T-helper 2 cell treated with Interferon-gamma antibody and Interleukin-4, amounts not matched to agents 5 μg/mL and 100 μg/mL, for 36 hours (primary cell): ENCODE measurements at regions not wholly inside any gene's neighbourhood (a gene's known extent, or its start where the extent isn't known, plus 50 kb on each side); places are given as distances from the start of the nearest gene placed in this dataset.

Experiments used
- DNase-seq: peaks from one replicate; pipeline ENCODE4 v3.0.0; 2021; ENCODE audit warnings: low spot score
- H3K27ac Mint-ChIP-seq: one replicate; pipeline ENCODE4 v1.8.0; 2021; ENCODE audit warnings: mild to moderate bottlenecking, mixed read lengths
- H3K27me3 Mint-ChIP-seq: one replicate; pipeline ENCODE4 v1.8.0; 2021; ENCODE audit warnings: low read depth, mixed read lengths
- H3K36me3 Mint-ChIP-seq: one replicate; pipeline ENCODE4 v1.8.0; 2021; ENCODE audit warnings: low read depth, mixed read lengths
- H3K4me1 Mint-ChIP-seq: one replicate; pipeline ENCODE4 v1.8.0; 2021; ENCODE audit warnings: low read depth, mixed read lengths
- H3K4me3 Mint-ChIP-seq: one replicate; pipeline ENCODE4 v1.8.0; 2022; ENCODE audit warnings: mild to moderate bottlenecking, moderate library complexity, mixed read lengths
- H3K9me3 Mint-ChIP-seq: one replicate; pipeline ENCODE4 v1.8.0; 2021; ENCODE audit warnings: mixed read lengths

DNA sequence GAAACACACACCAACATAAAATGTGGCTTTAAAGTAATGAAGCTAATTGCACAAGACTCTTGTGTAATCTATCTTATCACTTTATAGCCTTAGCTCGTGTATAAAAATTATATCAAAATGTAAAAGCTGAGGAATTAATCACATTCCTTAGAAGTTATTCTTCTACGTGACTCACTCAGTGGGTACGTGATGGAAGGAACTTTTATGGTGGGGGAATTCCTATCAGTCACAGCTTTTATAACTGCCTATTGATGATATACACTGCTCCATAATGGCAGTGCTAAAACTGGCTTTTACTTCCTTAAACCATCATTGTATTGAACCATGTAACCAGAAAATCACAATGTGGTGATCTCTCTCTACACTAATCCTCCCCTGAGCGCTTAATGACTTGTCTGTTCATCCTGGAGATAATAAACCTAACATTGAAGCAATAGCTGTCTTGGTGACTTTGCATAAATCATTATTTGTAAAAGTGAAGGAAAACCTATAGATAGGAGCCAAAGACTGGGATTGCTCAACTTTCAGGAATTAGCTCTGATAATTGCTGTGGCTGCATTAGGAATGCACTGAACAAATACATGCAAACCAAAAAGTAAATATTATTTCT is 276.7 kb downstream of the GBA3 start:
- Mint-ChIP-seq H3K4me3 (no peak overlapping the region), H3K9me3 (peaks cover 7% of the 10 kb centered on the region), H3K36me3 (no peaks in the 10 kb centered on the region), H3K27ac (no peak overlapping the region), H3K27me3 (no peaks in the 10 kb centered on the region), H3K4me1 (no peaks in the 10 kb centered on the region)
- no peak for DNase-seq

DNA sequence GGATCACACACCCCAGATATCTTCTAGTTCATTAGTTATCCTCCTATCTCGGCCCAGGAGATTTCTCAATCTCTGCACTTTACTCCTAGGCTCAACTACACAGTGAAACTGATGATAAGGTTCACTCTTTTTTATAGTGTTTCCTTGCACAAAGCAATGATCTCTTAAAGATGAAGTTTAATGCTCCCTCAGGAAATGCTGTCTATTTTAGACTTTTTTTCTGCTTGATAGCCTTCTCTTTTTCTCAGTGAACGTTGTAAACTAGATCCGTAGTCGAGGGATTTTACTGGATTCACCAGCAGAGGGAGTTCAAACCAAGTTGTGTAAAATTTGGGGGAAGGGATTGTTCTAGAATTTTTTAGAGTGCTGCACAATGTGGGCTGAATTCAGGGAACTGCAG is 269.6 kb downstream of the GBA3 start:
- DNase-seq, result no peak
- Mint-ChIP-seq H3K27ac (no peak overlapping the region), H3K27me3 (no peaks in the 10 kb centered on the region), H3K9me3 (no peaks in the 10 kb centered on the region), H3K4me1 (no peaks in the 10 kb centered on the region), H3K4me3 (no peak overlapping the region), H3K36me3 (no peaks in the 10 kb centered on the region)

- Mint-ChIP-seq H3K27me3 (no peaks in the 10 kb centered on the region), H3K27ac (no peak overlapping the region), H3K4me3 (no peak overlapping the region), H3K4me1 (no peaks in the 10 kb centered on the region), H3K9me3 (no peaks in the 10 kb centered on the region), H3K36me3 (no peaks in the 10 kb centered on the region)
- no peak for DNase-seq
Observed at GRCh38 chr4:22959483-22959882, 266.7 kb downstream of the GBA3 start.

DNA sequence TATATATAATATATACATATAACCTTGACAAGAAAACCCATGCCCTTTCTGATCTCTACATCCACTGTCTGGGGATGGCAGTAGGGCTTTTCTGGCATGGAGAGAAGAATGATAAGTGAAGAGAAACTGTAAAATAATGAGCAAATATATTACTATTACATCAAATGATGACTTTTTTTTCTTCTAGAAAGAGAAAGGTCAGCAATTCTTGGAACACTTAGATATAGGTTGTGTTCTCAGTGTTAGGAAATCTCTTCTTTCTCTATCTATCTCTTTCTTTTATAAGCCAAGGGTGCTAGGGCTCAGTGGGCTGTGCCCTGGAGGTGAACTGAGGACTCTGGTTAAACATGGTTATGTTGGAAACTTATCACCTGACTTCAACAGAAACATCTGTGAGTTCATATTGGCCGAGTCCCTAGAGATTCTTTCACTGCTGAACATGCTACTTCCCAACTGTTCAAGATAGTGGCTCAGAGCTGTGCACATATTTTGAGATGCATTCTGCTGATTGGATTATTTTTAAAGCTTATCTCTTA is 265.1 kb downstream of the GBA3 start:
- DNase-seq, result no peak
- Mint-ChIP-seq H3K4me1 (no peaks in the 10 kb centered on the region), H3K27me3 (no peaks in the 10 kb centered on the region), H3K36me3 (no peaks in the 10 kb centered on the region), H3K4me3 (no peak overlapping the region), H3K9me3 (no peaks in the 10 kb centered on the region), H3K27ac (no peak overlapping the region)

GRCh38 chr4:22949161-22949855 is 256.6 kb downstream of the GBA3 start:
- Mint-ChIP-seq H3K4me1 (no peaks in the 10 kb centered on the region), H3K9me3 (no peaks in the 10 kb centered on the region), H3K4me3 (no peak overlapping the region), H3K36me3 (no peaks in the 10 kb centered on the region), H3K27me3 (no peaks in the 10 kb centered on the region), H3K27ac (no peak overlapping the region)
- DNase-seq, result no peak

- H3K4me1 Mint-ChIP-seq, result no peaks in the 10 kb centered on the region
- no peaks in the 10 kb centered on the region for H3K36me3 Mint-ChIP-seq
- no peaks in the 10 kb centered on the region for H3K27me3 Mint-ChIP-seq
- no peak overlapping the region for H3K4me3 Mint-ChIP-seq
- no peaks in the 10 kb centered on the region for H3K9me3 Mint-ChIP-seq
- DNase-seq, result no peak
- H3K27ac Mint-ChIP-seq, result no peak overlapping the region
Observed at GRCh38 chr4:22947851-22948250, 255.1 kb downstream of the GBA3 start.

DNA sequence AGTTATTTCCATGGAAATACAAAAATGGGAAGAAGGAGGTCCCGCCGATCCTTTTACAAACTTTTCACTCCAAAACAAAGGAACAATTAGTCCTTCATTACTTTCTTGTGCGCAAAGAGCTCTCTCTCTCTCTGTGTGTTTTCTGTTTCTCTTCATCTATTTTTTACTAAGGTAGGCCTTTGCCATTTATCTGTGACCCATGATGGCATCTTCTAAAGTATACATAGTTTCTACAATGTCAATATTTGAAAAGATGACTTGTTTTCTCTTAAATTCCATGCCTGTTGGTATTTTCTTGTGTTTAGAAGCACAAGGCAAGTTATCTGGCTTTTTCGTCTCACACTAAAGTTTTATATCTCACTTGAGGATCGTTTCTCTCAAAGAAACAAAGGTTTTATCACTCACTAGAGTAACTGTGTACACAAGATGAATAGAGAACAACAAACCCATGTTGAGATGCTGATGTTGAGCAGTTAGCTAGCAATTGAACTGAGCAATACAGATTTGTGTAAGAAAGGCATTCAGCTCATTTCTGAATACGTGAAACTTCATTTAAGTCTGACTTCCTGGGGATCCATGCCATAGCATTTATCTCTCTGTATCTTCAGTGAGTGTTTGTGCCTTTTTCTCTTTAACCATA is 250.3 kb downstream of the GBA3 start:
- H3K36me3 Mint-ChIP-seq, result no peaks in the 10 kb centered on the region
- no peaks in the 10 kb centered on the region for H3K27me3 Mint-ChIP-seq

GRCh38 chr4:22941688-22942375 is 249.1 kb downstream of the GBA3 start:
- H3K4me3 Mint-ChIP-seq, result no peak overlapping the region
- H3K27me3 Mint-ChIP-seq, result no peaks in the 10 kb centered on the region
- no peaks in the 10 kb centered on the region for H3K4me1 Mint-ChIP-seq
- H3K27ac Mint-ChIP-seq, result no peak overlapping the region
- no peaks in the 10 kb centered on the region for H3K36me3 Mint-ChIP-seq
- no peaks in the 10 kb centered on the region for H3K9me3 Mint-ChIP-seq
- DNase-seq, result no peak

More for the DNA sequence above, 250.3 kb downstream of the GBA3 start:
- Mint-ChIP-seq H3K4me1 (no peaks in the 10 kb centered on the region), H3K27ac (no peak overlapping the region), H3K4me3 (no peak overlapping the region), H3K9me3 (no peaks in the 10 kb centered on the region)
- DNase-seq, result no peak

GRCh38 chr4:22932326-22932725 is 239.6 kb downstream of the GBA3 start:
- Mint-ChIP-seq H3K4me3 (no peak overlapping the region), H3K27ac (no peak overlapping the region), H3K27me3 (no peaks in the 10 kb centered on the region), H3K4me1 (no peaks in the 10 kb centered on the region), H3K36me3 (no peaks in the 10 kb centered on the region), H3K9me3 (no peaks in the 10 kb centered on the region)
- DNase-seq, result no peak

DNA sequence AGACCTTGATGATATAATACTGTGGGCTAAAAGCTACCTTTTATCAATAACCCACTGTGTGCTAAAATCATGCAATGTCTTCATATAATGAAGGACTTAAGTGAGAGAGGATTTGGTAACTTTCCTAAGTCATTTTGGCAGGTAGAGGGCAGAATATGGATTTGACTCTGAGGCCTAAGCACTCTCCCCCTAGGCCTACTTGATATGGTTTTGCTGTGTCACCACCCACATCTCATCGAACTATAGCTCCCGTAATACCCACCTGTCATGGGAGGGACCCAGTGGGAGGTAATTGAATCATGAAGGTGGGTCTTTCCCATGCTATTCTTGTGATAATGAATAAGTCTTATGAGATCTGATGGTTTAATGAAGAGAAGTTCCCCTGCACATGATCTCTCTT is 229.7 kb downstream of the GBA3 start:
- DNase-seq, result no peak
- Mint-ChIP-seq H3K27ac (no peak overlapping the region), H3K9me3 (no peaks in the 10 kb centered on the region), H3K27me3 (no peaks in the 10 kb centered on the region), H3K4me3 (no peak overlapping the region), H3K4me1 (no peaks in the 10 kb centered on the region), H3K36me3 (no peaks in the 10 kb centered on the region)

DNA sequence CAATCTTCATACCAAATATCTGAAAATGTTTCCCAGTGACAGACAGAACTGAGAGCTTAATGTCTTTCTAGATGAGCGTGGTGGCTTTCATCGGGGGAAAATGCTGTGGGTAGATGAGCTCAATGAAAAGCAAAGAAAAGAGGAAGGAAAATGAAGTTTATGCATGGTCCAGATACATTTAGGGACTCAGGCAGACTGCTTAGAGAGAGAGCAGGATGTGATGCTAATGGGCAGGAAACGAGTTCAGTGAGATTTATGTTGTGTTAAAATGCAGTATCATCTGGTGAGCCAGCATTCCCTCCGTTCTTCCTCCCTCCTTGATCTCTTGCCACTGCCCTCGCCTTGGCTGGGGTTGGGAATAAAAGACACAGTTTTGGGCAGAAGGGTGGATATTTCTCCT is 229.2 kb downstream of the GBA3 start:
- H3K4me3 Mint-ChIP-seq, result no peak overlapping the region
- no peaks in the 10 kb centered on the region for H3K27me3 Mint-ChIP-seq
- no peak overlapping the region for H3K27ac Mint-ChIP-seq
- H3K9me3 Mint-ChIP-seq, result no peaks in the 10 kb centered on the region
- DNase-seq, result no peak
- no peaks in the 10 kb centered on the region for H3K4me1 Mint-ChIP-seq
- no peaks in the 10 kb centered on the region for H3K36me3 Mint-ChIP-seq

- Mint-ChIP-seq H3K27ac (no peak overlapping the region), H3K4me3 (no peak overlapping the region), H3K4me1 (no peaks in the 10 kb centered on the region), H3K27me3 (no peaks in the 10 kb centered on the region), H3K9me3 (peaks cover 4% of the 10 kb centered on the region), H3K36me3 (no peaks in the 10 kb centered on the region)
- no peak for DNase-seq
Observed at GRCh38 chr4:22911285-22911684, 218.5 kb downstream of the GBA3 start.

GRCh38 chr4:22910200-22910599 is 217.5 kb downstream of the GBA3 start:
- H3K27ac Mint-ChIP-seq, result no peak overlapping the region

GRCh38 chr4:22906045-22906444 is 213.3 kb downstream of the GBA3 start:
- Mint-ChIP-seq H3K4me3 (no peak overlapping the region), H3K27me3 (no peaks in the 10 kb centered on the region), H3K4me1 (no peaks in the 10 kb centered on the region), H3K9me3 (peaks cover 4% of the 10 kb centered on the region), H3K36me3 (no peaks in the 10 kb centered on the region), H3K27ac (no peak overlapping the region)
- DNase-seq, result no peak

More at GRCh38 chr4:22910200-22910599, 217.5 kb downstream of the GBA3 start:
- Mint-ChIP-seq H3K4me3 (no peak overlapping the region), H3K36me3 (no peaks in the 10 kb centered on the region), H3K27me3 (no peaks in the 10 kb centered on the region), H3K9me3 (peaks cover 4% of the 10 kb centered on the region), H3K4me1 (no peaks in the 10 kb centered on the region)
- DNase-seq, result no peak
